A673 (cell line): ENCODE measurements at regions not wholly inside any gene's neighbourhood (a gene's known extent, or its start where the extent isn't known, plus 50 kb on each side); places are given as distances from the start of the nearest gene placed in this dataset.

ENCODE experiments used
- BruUV-seq: library from RNA; stranded (reverse); fragments of 400-500 nt; replicated peaks from 2 replicates; lab custom pipeline; 2021; lab: Mats Ljungman, UMichigan
- CTCF ChIA-PET: fragments of 300-600 bp; sonication (Branson Sonifier 250); formaldehyde crosslinking; loops from one replicate; lab custom pipeline; 2022; ENCODE audit warnings: antibody characterized with exemption; lab: Charles Lee
- POLR2A ChIA-PET: fragments of 300-600 bp; sonication (Branson Sonifier 250); formaldehyde crosslinking; loops from one replicate; lab custom pipeline; 2022; ENCODE audit warnings: antibody characterized with exemption; ENCODE audit not compliant: low non-redundant PET; lab: Charles Lee
- DNase-seq: peaks from one replicate; pipeline ENCODE4 v3.0.0-alpha.2; 2015; ENCODE audit warnings: low spot score
- H3K27ac ChIP-seq: fragments of 200-600 bp; sonication (generic); 2 replicates; pipeline ENCODE4 v1.5.1; 2016; ENCODE audit warnings: mixed run types, low read depth, mild to moderate bottlenecking, mixed read lengths, antibody characterized with exemption, low read length; ENCODE audit not compliant: poor library complexity, severe bottlenecking
- H3K27me3 ChIP-seq: fragments of 200-600 bp; sonication (generic); replicated peaks from 2 replicates; pipeline ENCODE4 v1.6.1; 2017; ENCODE audit warnings: mixed run types, low read depth, mild to moderate bottlenecking, mixed read lengths, antibody characterized with exemption, low read length; ENCODE audit not compliant: insufficient read depth, poor library complexity
- H3K36me3 ChIP-seq: fragments of 200-600 bp; sonication (generic); 2 replicates; pipeline ENCODE4 v1.6.1; 2016; ENCODE audit warnings: mixed run types, mild to moderate bottlenecking, mixed read lengths, antibody characterized with exemption, low read length; ENCODE audit not compliant: insufficient read depth, poor library complexity, severe bottlenecking
- H3K4me1 ChIP-seq: fragments of 200-600 bp; sonication (generic); 2 replicates; pipeline ENCODE4 v1.6.1; 2017; ENCODE audit warnings: mixed run types, mild to moderate bottlenecking, mixed read lengths, antibody characterized with exemption, low read length; ENCODE audit not compliant: insufficient read depth, poor library complexity, severe bottlenecking
- H3K4me3 ChIP-seq: fragments of 200-600 bp; sonication (generic); 2 replicates; pipeline ENCODE4 v1.5.1; 2016; ENCODE audit warnings: low read depth, mixed run types, mild to moderate bottlenecking, mixed read lengths, low read length; ENCODE audit not compliant: poor library complexity, severe bottlenecking
- H3K9me3 ChIP-seq: fragments of 200-600 bp; sonication (generic); 2 replicates; pipeline ENCODE4 v1.6.1; 2016; ENCODE audit warnings: mixed run types, low read depth, mild to moderate bottlenecking, mixed read lengths, antibody characterized with exemption, low read length; ENCODE audit not compliant: poor library complexity, severe bottlenecking
- EZH2 ChIP-seq: fragments of 200-600 bp; sonication (generic); IDR thresholded peaks from 2 replicates; pipeline ENCODE4 v1.6.1; 2017; ENCODE audit warnings: borderline replicate concordance, low read depth, mild to moderate bottlenecking, mixed read lengths, antibody characterized with exemption, low read length; ENCODE audit not compliant: poor library complexity, severe bottlenecking
- intact Hi-C: fragments of 100-400 bp; cut with micrococcal nuclease; formaldehyde crosslinking; loops from one replicate; pipeline ENCODE4 v1.10.0; 2022; ENCODE audit not compliant: unreplicated experiment
- TF ChIP-seq, protein P1 (sequence below): fragments of 300-800, 200-600 bp; sonication (generic); conservative IDR thresholded peaks from 2 replicates; pipeline ENCODE4 v1.5.1; 2017; ENCODE audit warnings: low read depth, mild to moderate bottlenecking, antibody characterized with exemption, low read length, moderate library complexity, mixed read lengths

- no peaks in the 10 kb centered on the region for H3K9me3 ChIP-seq
- no peak overlapping the region for H3K4me3 ChIP-seq
- H3K36me3 ChIP-seq, result no peaks in the 10 kb centered on the region
- no TSS peak for BruUV-seq
- CTCF ChIA-PET, result no interaction called here
- intact Hi-C loops, result no loop called here
- H3K4me1 ChIP-seq, result no peaks in the 10 kb centered on the region
- DNase-seq, result no peak
- H3K27me3 ChIP-seq, result no peaks in the 10 kb centered on the region
- H3K27ac ChIP-seq, result no peak overlapping the region
- POLR2A ChIA-PET, result no interaction called here
- no peak for TF ChIP-seq EZH2
- TF ChIP-seq, protein P1, sequence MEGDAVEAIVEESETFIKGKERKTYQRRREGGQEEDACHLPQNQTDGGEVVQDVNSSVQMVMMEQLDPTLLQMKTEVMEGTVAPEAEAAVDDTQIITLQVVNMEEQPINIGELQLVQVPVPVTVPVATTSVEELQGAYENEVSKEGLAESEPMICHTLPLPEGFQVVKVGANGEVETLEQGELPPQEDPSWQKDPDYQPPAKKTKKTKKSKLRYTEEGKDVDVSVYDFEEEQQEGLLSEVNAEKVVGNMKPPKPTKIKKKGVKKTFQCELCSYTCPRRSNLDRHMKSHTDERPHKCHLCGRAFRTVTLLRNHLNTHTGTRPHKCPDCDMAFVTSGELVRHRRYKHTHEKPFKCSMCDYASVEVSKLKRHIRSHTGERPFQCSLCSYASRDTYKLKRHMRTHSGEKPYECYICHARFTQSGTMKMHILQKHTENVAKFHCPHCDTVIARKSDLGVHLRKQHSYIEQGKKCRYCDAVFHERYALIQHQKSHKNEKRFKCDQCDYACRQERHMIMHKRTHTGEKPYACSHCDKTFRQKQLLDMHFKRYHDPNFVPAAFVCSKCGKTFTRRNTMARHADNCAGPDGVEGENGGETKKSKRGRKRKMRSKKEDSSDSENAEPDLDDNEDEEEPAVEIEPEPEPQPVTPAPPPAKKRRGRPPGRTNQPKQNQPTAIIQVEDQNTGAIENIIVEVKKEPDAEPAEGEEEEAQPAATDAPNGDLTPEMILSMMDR, result no peak
Measured at GRCh38 chr5:62707131-62707530, 128.5 kb downstream of the LRRC70 start.

- no peak for DNase-seq
- H3K36me3 ChIP-seq, result no peaks in the 10 kb centered on the region
- intact Hi-C loops, result no loop called here
- no peaks in the 10 kb centered on the region for H3K4me1 ChIP-seq
- no peak for TF ChIP-seq EZH2
- TF ChIP-seq, protein P1, result no peak
- no peaks in the 10 kb centered on the region for H3K27me3 ChIP-seq
- no peaks in the 10 kb centered on the region for H3K9me3 ChIP-seq
- no peak overlapping the region for H3K4me3 ChIP-seq
- H3K27ac ChIP-seq, result no peak overlapping the region
- POLR2A ChIA-PET, result no interaction called here
- no TSS peak for BruUV-seq
- CTCF ChIA-PET, result no interaction called here
Measured at GRCh38 chr5:62705022-62705421, 126.4 kb downstream of the LRRC70 start.

DNA sequence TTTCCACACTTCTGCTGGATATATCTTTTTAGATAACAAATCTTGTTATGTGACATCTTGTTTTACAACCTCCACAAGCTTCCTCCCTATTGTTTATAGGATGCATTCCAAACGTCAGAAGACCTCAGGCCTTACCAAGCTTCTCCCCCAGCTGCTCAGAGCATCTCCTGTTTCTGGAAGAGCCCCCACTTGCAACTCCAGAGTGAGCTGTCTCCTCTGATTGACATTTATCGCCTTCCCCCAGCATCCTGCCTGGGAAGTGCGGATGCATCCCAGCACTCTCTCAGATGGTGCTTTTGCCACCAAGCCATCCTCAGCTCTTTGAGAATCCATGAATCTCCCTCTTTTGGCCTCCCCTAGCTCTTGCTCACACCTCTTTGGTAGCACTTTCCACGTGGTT, 123.5 kb downstream of the LRRC70 start:
- Histone ChIP-seq H3K4me1 (no peaks in the 10 kb centered on the region), H3K4me3 (no peak overlapping the region), H3K9me3 (no peaks in the 10 kb centered on the region), H3K27me3 (no peaks in the 10 kb centered on the region), H3K27ac (no peak overlapping the region), H3K36me3 (no peaks in the 10 kb centered on the region)
- TF ChIP-seq, protein P1, result no peak
- TF ChIP-seq EZH2, result no peak
- POLR2A ChIA-PET, result no interaction called here
- CTCF ChIA-PET, result no interaction called here
- DNase-seq, result no peak
- intact Hi-C loops, result no loop called here
- BruUV-seq, result no TSS peak
